DND-41 (cell line): ENCODE measurements at regions not wholly inside any gene's neighbourhood (a gene's known extent, or its start where the extent isn't known, plus 50 kb on each side); places are given as distances from the start of the nearest gene placed in this dataset.

Experiments
- ATAC-seq: fragments of 200-7000 bp; cut with Tn5 transposase; 3 replicates; pipeline ENCODE4 v1.9.1; 2021; ENCODE audit warnings: low read depth; ENCODE audit not compliant: insufficient read depth
- DNase-seq: peaks from one replicate; pipeline ENCODE4 v3.0.0-alpha.2; 2020
- H2AFZ ChIP-seq: 2 replicates; pipeline ENCODE4 v1.6.0; 2012; ENCODE audit warnings: low read depth, low read length
- H3K27ac ChIP-seq: 2 replicates; pipeline ENCODE4 v1.5.1; 2012; ENCODE audit warnings: low read length, inconsistent platforms
- H3K27me3 ChIP-seq: fragments of 200-600 bp; sonication (generic); 2 replicates; pipeline ENCODE4 v1.6.0; 2012; ENCODE audit warnings: low read length, mild to moderate bottlenecking, inconsistent platforms; ENCODE audit not compliant: insufficient read depth, poor library complexity
- H3K36me3 ChIP-seq: 2 replicates; pipeline ENCODE4 v1.5.1; 2012; ENCODE audit warnings: low read length, inconsistent platforms; ENCODE audit not compliant: insufficient read depth
- H3K4me1 ChIP-seq: 2 replicates; pipeline ENCODE4 v1.5.1; 2012; ENCODE audit warnings: mild to moderate bottlenecking, low read length; ENCODE audit not compliant: insufficient read depth
- H3K4me2 ChIP-seq: 2 replicates; pipeline ENCODE4 v1.6.0; 2012; ENCODE audit warnings: mild to moderate bottlenecking, moderate library complexity, low read length, inconsistent platforms; ENCODE audit not compliant: insufficient read depth
- H3K4me3 ChIP-seq, 2 experiments: fragments of 200-600 bp in 1 of 2; shearing (Covaris generic) in 1 of 2; 2 replicates each; pipeline ENCODE4 v1.5.1; 2012 to 2016; ENCODE audit warnings: inconsistent platforms in 2 of 2, low read length in 2 of 2, mild to moderate bottlenecking in 2 of 2, low read depth in 1 of 2, moderate library complexity in 1 of 2
- H3K79me2 ChIP-seq: 2 replicates; pipeline ENCODE4 v1.6.0; 2012; ENCODE audit warnings: low read length, inconsistent platforms; ENCODE audit not compliant: insufficient read depth
- H3K9ac ChIP-seq: 2 replicates; pipeline ENCODE4 v1.6.0; 2012; ENCODE audit warnings: low read depth, mild to moderate bottlenecking, inconsistent platforms, low read length, moderate library complexity
- H3K9me3 ChIP-seq: 2 replicates; pipeline ENCODE4 v1.5.1; 2012; ENCODE audit warnings: low read length, moderate library complexity, mild to moderate bottlenecking, inconsistent platforms; ENCODE audit not compliant: insufficient read depth, severe bottlenecking
- H4K20me1 ChIP-seq: 2 replicates; pipeline ENCODE4 v1.6.0; 2012; ENCODE audit warnings: low read length; ENCODE audit not compliant: insufficient read depth
- EZH2 ChIP-seq: IDR thresholded peaks from 3 replicates; pipeline ENCODE4 v1.6.1; 2012; ENCODE audit warnings: borderline replicate concordance, low read depth, mild to moderate bottlenecking, moderate library complexity, low read length, inconsistent platforms; ENCODE audit not compliant: severe bottlenecking
- TF ChIP-seq, protein P1 (sequence below): IDR thresholded peaks from 2 replicates; pipeline ENCODE4 v1.5.1; 2012; ENCODE audit warnings: borderline replicate concordance, low read length, moderate library complexity, mild to moderate bottlenecking; ENCODE audit not compliant: poor library complexity, severe bottlenecking; ENCODE audit errors: extremely low read depth

DNA sequence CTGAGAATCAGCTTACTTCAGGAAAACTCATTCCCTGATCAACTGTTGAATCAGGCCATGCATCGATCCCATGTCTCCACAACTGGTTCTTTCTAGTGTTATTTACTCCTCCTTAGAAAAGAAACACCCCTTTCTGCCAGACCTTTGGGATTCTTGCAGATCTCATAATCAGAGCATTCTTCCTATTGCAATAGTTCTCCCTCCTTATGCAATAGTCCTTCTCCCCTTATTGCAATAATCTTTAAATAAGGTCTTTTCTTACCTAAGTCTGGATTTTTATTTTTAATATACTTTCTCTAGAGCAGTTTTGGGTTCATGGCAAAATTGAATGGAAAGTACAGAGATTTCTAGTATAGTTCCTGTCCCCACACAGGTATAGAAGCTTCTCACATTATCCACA lies 141.9 kb upstream of the SGO1 start:
- H3K4me2 ChIP-seq, result no peak overlapping the region
- H3K27ac ChIP-seq, result no peak overlapping the region
- H3K9me3 ChIP-seq, result no peaks in the 10 kb centered on the region
- no peak overlapping the region for H2AFZ ChIP-seq
- DNase-seq, result no peak
- no peaks in the 10 kb centered on the region for H3K79me2 ChIP-seq
- no peaks in the 10 kb centered on the region for H3K27me3 ChIP-seq
- H3K9ac ChIP-seq, result no peak overlapping the region
- H3K4me3 ChIP-seq, result no peak overlapping the region
- no peaks in the 10 kb centered on the region for H4K20me1 ChIP-seq
- no peaks in the 10 kb centered on the region for H3K4me1 ChIP-seq
- no peaks in the 10 kb centered on the region for H3K36me3 ChIP-seq
- no peak for ATAC-seq
- TF ChIP-seq, protein P1, sequence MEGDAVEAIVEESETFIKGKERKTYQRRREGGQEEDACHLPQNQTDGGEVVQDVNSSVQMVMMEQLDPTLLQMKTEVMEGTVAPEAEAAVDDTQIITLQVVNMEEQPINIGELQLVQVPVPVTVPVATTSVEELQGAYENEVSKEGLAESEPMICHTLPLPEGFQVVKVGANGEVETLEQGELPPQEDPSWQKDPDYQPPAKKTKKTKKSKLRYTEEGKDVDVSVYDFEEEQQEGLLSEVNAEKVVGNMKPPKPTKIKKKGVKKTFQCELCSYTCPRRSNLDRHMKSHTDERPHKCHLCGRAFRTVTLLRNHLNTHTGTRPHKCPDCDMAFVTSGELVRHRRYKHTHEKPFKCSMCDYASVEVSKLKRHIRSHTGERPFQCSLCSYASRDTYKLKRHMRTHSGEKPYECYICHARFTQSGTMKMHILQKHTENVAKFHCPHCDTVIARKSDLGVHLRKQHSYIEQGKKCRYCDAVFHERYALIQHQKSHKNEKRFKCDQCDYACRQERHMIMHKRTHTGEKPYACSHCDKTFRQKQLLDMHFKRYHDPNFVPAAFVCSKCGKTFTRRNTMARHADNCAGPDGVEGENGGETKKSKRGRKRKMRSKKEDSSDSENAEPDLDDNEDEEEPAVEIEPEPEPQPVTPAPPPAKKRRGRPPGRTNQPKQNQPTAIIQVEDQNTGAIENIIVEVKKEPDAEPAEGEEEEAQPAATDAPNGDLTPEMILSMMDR, result no peak
- no peak for TF ChIP-seq EZH2

DNA sequence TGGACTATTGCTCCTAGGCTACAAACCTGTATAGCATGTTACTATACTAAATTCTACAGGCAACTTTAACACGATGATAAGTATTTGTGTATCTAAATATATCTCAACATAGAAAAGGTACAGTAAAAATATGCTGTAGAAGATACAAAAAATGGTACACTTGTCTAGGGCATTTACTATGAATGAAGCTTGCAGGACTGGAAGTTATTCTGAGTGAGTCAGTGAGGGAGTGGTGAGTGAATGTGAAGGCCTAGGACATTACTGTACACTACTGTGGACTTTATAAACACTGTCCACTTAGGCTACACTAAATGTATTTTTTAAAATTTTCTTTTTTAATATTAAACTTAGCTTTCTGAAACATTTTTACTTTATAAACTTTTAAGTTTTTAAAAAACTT lies 140.5 kb upstream of the SGO1 start:
- no peak overlapping the region for H3K4me3 ChIP-seq
- no peaks in the 10 kb centered on the region for H3K36me3 ChIP-seq
- no peaks in the 10 kb centered on the region for H3K27me3 ChIP-seq
- H2AFZ ChIP-seq, result no peak overlapping the region
- DNase-seq (no peak), ATAC-seq (no peak)
- no peak for TF ChIP-seq EZH2
- TF ChIP-seq, protein P1, result no peak
- no peaks in the 10 kb centered on the region for H4K20me1 ChIP-seq
- no peak overlapping the region for H3K27ac ChIP-seq
- H3K4me2 ChIP-seq, result no peak overlapping the region
- H3K9me3 ChIP-seq, result no peaks in the 10 kb centered on the region
- H3K79me2 ChIP-seq, result no peaks in the 10 kb centered on the region
- H3K9ac ChIP-seq, result no peak overlapping the region
- H3K4me1 ChIP-seq, result no peaks in the 10 kb centered on the region

DNA sequence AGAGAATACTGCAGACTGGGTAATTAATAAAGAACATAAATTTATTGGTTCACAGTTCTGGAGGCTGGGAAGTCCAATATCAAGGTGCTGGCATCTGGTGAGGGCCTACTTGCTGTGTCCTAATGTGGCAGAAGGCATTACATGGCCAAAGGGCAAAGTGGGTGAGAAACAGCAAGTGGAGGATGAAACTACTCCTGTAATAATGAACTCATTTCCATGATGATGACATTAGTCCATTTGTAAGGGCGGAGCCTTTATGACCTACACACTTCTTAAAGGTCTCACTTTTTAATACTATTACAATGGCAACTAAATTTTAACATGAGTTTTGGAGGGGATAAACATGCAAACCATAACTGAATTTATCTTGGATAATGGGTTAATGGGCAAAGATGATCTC lies 139.6 kb upstream of the SGO1 start:
- no peaks in the 10 kb centered on the region for H3K27me3 ChIP-seq
- no peaks in the 10 kb centered on the region for H3K36me3 ChIP-seq
- TF ChIP-seq EZH2, result no peak
- TF ChIP-seq, protein P1, result no peak
- H4K20me1 ChIP-seq, result no peaks in the 10 kb centered on the region
- no peak overlapping the region for H3K9ac ChIP-seq
- H3K4me2 ChIP-seq, result no peak overlapping the region
- no peaks in the 10 kb centered on the region for H3K4me1 ChIP-seq
- no peak for ATAC-seq
- DNase-seq, result no peak
- no peak overlapping the region for H3K4me3 ChIP-seq
- no peak overlapping the region for H2AFZ ChIP-seq
- H3K9me3 ChIP-seq, result no peaks in the 10 kb centered on the region
- no peak overlapping the region for H3K27ac ChIP-seq
- H3K79me2 ChIP-seq, result no peaks in the 10 kb centered on the region

DNA sequence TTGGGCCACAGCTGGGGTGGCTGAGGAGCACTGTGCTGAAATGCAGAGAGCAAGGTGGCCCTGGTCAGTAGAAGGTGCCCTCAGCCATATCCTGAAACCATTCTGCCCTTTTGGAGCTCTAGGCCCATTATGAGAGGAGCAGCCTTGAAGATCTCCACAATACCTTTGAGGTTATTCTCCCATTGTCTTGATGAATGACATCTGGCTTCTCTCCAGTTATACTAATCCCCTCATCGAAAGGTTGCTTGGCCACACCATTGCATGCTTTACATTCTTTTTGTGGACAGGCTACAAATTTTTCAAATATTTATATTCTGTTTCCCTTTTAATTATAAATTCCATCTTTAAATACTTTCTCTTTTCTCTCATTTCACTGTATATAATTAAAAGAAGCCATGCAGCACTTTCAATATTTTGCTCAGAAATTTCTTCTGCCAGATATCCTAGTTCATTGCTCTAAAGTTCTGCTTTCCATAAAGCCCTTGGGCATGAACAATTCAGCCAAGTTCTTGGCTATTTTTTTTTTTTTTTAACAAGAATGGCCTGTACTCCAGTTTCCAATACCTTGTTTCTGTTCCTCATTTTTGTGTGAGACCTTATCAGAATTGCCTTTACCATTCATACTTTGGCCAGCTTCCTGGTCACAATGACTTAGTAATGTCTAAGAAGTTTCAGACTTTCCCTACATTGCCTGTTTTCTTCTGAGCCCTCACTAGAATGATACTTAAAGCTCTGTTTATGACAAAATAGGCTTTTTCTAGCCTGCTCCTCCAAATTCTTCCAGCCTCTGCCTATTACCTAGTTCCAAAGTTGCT lies 138.9 kb upstream of the SGO1 start:
- Histone ChIP-seq H4K20me1 (no peaks in the 10 kb centered on the region), H3K4me1 (no peaks in the 10 kb centered on the region), H3K4me2 (no peak overlapping the region), H3K27ac (no peak overlapping the region), H3K9ac (no peak overlapping the region), H3K79me2 (no peaks in the 10 kb centered on the region), H2AFZ (no peak overlapping the region), H3K9me3 (no peaks in the 10 kb centered on the region), H3K4me3 (no peak overlapping the region), H3K36me3 (no peaks in the 10 kb centered on the region), H3K27me3 (no peaks in the 10 kb centered on the region)
- ATAC-seq, result no peak
- TF ChIP-seq, protein P1, result no peak
- TF ChIP-seq EZH2, result no peak
- DNase-seq, result no peak
